Pons (tissue), 1 donor: ENCODE measurements at regions not wholly inside any gene's neighbourhood (a gene's known extent, or its start where the extent isn't known, plus 50 kb on each side); places are given as distances from the start of the nearest gene placed in this dataset.

ENCODE experiments used
- DNase-seq: peaks from one replicate; pipeline ENCODE4 v3.0.0-alpha.2; 2016; ENCODE audit warnings: low spot score

DNA sequence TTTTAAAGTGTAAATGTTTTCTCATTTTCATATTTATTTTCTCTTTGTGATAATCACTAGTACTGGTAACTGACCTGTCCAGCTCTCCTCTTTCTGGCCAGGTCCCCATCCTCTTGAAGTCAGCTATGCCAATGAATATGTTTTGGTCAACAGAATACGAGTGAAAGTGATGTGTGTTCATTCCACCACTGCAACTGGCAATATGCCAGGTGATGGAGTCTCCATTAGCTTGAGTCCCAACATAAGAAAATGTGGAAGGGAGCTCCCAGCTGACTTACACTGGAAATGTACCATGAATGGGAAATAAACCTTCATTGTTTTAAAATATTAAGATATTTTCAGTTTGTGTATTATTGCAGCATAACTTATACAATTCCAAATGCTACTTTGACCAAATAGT, 75.8 kb downstream of the CCDC34 start:
- DNase-seq = no peak

GRCh38 chr11:27285761-27286160, 77.3 kb downstream of the CCDC34 start:
- DNase-seq = no peak

DNA sequence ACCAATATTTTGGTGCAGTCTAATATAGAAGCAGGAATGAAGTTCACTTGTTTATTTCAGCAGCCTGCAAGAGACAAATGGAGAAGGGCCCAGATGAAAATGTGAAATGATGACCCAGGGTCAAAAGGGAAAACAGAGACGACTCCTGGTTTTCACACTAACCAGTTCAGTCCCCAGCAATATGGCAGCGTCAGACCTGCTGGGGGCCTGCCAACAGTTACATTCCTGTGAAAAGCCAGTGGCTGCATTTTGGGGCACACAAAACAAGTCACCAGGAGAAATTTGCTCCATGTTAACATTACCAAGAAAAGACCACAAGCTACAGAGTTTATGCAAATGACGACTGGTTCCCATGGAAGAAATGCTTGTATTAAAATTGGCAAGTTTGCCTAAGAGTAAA, 80.2 kb downstream of the CCDC34 start:
- no peak for DNase-seq

GRCh38 chr11:27281740-27282590, 81.0 kb downstream of the CCDC34 start:
- DNase-seq = no peak

- DNase-seq = no peak
These were observed 81.7 kb downstream of the CCDC34 start for GRCh38 chr11:27281276-27281675.

DNA sequence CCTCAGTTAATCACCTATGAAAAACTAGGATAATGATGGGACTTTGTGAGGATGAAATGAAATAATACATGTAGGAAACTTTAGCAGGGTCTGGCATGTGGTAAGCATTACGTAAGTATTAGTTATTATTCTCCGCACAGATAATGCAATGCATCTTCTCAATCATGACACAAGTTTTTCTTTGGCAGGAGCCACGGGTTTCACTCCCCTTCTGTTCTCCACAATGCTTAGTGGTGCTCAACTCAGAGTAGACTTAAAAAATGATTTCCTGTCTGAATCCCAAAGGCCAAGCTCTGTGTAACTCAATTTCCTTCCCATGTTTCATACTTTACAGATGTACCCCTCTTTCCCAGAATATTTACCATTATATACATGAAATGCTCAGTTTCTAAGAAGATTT, 82.9 kb downstream of the CCDC34 start:
- DNase-seq = no peak

DNA sequence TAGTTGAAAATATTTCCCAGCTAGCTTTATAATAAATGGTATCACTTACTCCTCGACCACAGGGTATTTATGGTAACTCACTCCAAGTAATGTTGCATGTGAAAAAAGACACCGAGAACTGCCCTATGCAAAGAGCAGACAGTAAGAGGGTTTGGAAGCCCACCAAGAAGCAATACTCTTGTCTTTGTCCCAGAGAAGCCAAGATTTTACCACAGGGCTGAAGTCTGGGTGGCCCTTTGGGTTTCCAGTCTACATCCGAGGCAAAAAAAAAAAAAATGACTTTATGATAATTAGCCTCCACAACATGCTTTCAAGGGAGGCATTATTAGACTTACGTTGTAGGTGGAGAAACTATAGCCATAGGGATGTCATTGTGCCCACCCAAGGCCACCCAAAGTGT, 83.6 kb downstream of the CCDC34 start:
- no peak for DNase-seq

DNA sequence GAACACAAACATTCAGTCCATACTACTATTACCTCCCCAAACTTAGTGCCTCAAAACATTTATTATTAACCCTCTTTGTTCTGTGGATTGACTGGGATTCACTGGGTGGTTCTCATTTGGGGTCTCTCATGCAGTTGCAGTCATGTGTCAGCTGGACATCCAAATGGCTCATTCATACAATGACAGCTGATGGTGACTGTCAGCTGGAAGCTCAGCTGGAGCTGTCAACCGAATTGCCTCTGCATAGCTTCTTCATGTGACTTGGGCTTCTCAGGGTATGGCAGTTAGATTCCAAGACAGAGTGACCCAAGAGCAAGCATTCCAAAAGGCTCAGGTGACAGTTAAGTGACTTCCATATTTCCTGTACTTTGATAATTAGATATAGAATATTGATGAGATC, 85.2 kb downstream of the CCDC34 start:
- no peak for DNase-seq

DNA sequence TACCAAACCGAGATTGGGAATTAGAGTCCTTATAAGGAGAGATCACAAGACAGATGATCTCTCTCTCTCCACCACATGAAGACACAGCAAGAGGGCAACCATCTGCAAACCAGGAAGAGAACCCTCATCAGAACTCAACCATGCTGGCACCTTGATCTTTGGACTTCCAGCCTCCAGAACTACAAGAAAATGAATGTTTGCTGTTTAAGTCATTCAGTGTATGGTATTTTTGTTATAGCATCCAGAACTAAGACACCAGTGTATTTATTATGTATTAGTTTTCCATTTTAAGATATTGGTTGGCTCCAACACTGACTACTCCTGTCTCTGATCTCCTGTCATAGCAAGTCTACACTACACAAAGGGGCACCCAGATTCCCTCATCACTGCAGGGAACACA, 86.9 kb downstream of the CCDC34 start:
- DNase-seq = no peak

GRCh38 chr11:27274854-27275395, 88.1 kb downstream of the CCDC34 start:
- DNase-seq = no peak

DNA sequence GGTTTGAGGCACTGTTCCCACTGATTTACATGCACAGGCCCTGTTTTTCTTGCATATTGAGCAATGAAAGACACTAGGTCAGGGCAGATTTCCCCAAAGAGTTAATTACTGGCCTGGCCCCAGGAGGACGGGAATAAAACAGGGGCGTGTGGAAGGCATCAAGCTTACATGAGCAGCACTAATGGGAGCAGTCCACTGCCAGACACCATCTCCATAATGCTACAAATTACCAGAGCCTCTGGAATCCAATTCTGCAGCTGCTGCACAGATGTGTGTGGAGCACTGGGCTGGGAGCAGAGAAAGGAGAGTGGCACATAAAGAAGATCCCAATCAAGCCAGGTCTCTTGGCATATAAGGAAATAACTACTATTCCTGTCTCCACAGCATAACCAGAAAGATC, 96.9 kb downstream of the CCDC34 start:
- no peak for DNase-seq

- no peak for DNase-seq
These were observed 99.0 kb downstream of the CCDC34 start for GRCh38 chr11:27263986-27264385.

DNA sequence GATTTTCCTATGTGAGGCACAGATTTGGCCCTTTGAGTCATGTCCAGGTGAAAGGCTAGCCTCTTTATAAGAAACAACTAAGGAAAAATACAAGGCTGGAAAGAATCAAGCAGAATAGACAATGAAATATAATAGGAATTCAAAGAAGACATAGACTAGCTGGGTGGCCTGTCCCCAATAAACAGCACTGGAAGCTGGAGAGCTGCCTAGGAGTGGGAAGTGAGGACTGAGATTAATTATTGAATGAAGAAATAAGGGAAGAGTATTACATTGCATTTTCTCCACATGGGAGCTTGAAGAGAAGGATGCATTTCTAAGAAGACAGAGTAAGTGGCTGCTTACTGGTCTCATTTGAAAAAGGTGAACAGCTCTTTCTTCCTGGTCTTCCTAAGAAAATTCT, 100.0 kb downstream of the CCDC34 start:
- DNase-seq = no peak

DNA sequence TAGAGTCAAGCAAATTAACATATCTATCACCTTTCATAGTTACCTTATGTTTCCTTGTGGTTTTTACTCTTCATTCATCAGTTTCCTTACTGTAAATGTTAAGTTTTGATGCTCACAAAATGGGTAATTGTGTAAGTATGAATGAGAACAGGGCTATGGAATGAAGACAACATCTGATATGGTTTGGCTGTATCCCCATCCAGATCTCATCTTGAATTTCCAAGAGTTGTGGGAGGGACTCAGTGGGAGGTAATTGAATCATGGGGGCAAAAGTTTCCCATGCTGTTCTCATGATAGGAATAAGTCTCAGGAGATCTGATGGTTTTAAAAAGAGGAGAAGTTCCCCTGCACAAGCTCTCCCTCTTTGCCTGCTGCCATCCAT, 107.6 kb downstream of the CCDC34 start:
- DNase-seq = no peak

GRCh38 chr11:27254744-27255446, 108.1 kb downstream of the CCDC34 start:
- no peak for DNase-seq

DNA sequence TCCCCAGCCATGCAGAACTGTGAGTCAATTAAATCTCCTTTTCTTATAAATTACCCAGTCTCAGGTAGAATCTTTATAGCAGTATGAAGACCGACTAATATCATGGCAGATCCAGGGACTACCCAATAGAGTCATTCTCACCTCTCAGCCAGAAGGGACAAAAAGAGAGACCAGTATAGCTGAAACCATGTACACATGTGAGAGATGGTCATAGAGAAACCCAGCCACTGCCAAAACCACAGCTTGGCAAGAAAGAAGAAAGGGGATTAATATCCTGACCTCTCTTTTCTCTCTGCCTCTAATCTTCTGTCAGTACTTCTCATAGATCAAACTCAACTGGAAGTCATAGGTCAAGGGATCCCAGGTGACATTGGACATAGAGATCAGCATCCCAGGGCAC, 109.8 kb downstream of the CCDC34 start:
- DNase-seq = no peak

GRCh38 chr11:27250867-27251665, 111.9 kb downstream of the CCDC34 start:
- DNase-seq = no peak

GRCh38 chr11:27248576-27249509, 114.2 kb downstream of the CCDC34 start:
- DNase-seq = peak; percentile 30

- DNase-seq = no peak
These were observed 115.4 kb downstream of the CCDC34 start for GRCh38 chr11:27247660-27248059.

DNA sequence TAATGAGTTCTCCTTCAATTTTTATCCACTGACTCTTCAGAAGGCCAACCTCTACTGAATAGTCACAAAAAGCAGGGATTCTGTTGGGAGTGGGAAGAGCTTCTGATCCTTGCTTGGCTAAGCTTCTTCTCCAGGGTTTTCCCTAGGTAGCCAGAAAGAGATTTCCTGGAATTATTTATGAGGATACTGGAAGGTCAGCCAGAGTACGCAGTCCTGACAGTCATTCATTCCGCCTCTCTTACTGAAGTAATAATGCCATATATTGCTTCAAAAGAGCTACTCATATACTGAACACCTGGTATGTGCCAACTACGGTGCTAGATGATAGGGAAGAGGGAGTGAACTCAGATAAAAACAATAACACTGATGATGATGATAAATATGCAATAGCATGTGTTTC, 116.1 kb downstream of the CCDC34 start:
- no peak for DNase-seq

- no peak for DNase-seq
These were observed 118.1 kb downstream of the CCDC34 start for GRCh38 chr11:27244900-27245299.
